ENCODE measurements at regions not wholly inside any gene's neighbourhood (a gene's known extent, or its start where the extent isn't known, plus 50 kb on each side); places are given as distances from the start of the nearest gene placed in this dataset.

DNA sequence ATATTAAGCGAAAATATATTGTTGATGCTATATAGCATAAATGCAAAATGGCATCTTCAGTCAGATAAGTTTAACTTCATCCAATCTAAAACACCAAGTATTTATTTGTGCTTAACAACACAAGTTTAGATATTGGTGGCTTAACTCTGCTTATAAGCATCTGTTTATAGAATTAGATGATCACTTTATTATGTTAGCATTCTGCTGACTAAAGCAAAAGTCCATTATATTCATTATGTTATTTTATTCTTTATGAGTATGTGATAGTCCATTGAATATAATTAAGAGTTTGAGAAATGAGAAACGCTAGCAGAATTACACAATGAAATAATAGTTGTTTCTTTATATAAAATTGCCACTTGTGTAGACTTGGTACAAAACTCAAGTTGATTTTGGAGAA is 401.2 kb upstream of the CDH7 start:
- no peaks in the 10 kb centered on the region for H3K27me3 ChIP-seq (ENCODE audit: control insufficient read depth, insufficient read depth, low read length)
- no peak for DNase-seq (ENCODE audit: low read depth, low spot score)
- H3K4me3 ChIP-seq (ENCODE audit: low read depth, low read length), result no peak overlapping the region
- no peak overlapping the region for H3K27ac ChIP-seq (ENCODE audit: low read depth, low read length)
- CTCF ChIA-PET, result no interaction called here
- POLR2A ChIA-PET, result no interaction called here
- TF ChIP-seq, protein P1, sequence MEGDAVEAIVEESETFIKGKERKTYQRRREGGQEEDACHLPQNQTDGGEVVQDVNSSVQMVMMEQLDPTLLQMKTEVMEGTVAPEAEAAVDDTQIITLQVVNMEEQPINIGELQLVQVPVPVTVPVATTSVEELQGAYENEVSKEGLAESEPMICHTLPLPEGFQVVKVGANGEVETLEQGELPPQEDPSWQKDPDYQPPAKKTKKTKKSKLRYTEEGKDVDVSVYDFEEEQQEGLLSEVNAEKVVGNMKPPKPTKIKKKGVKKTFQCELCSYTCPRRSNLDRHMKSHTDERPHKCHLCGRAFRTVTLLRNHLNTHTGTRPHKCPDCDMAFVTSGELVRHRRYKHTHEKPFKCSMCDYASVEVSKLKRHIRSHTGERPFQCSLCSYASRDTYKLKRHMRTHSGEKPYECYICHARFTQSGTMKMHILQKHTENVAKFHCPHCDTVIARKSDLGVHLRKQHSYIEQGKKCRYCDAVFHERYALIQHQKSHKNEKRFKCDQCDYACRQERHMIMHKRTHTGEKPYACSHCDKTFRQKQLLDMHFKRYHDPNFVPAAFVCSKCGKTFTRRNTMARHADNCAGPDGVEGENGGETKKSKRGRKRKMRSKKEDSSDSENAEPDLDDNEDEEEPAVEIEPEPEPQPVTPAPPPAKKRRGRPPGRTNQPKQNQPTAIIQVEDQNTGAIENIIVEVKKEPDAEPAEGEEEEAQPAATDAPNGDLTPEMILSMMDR (IDR thresholded peaks at IDR 0.05; ENCODE audit: low read depth, low read length), result no peak
- H3K9me3 ChIP-seq (ENCODE audit: control insufficient read depth, insufficient read depth, low read length), result no peaks in the 10 kb centered on the region; the same call in 1 of the 2 replicates

DNA sequence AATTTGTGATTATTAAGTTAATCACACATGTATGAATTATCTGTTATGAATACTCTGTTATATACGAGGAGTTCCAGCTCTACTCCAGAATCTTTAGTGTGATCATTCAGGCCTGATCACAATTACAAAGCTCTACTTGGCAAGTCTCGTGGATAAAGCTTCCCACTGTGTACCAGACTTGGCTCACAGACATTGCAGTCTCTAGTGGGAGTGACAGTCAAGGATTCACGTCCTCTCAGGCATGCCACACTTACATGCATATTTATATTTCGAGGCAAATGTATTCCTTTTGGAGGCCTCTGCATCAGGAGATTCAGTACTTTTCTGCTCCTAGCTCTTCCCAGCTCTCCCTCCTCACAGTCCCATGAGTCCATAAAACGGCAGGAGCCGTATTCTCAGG is 403.4 kb upstream of the CDH7 start:
- TF ChIP-seq, protein P1 (IDR thresholded peaks at IDR 0.05; ENCODE audit: low read depth, low read length), result no peak
- ChIA-PET POLR2A (no interaction called here), CTCF (no interaction called here)
- peaks cover 7% of the 10 kb centered on the region; the same call in 1 of the 2 replicates for H3K9me3 ChIP-seq (ENCODE audit: control insufficient read depth, insufficient read depth, low read length)
- H3K4me3 ChIP-seq (ENCODE audit: low read depth, low read length), result no peak overlapping the region
- no peaks in the 10 kb centered on the region for H3K27me3 ChIP-seq (ENCODE audit: control insufficient read depth, insufficient read depth, low read length)
- DNase-seq (ENCODE audit: low read depth, low spot score), result no peak
- no peak overlapping the region for H3K27ac ChIP-seq (ENCODE audit: low read depth, low read length)

DNA sequence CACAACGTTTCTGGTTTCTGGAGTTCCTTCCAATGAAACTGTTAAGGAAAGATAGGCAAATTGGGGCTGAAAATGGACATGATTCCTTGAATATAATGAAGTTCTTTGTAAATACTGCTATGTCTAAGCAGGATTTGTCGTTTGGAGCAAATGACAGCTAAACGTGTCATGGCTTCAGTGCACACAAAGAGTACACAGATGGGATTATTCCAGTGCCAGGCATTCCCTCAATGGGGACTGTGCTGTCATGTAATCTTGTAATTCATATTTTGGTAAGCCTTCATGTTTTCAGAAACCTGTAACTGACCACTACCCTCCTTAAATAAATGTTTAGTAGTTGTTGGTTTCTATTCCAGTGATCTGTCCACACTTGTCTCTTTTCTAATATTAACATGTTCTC is 404.7 kb upstream of the CDH7 start:
- TF ChIP-seq, protein P1 (IDR thresholded peaks at IDR 0.05; ENCODE audit: low read depth, low read length), result no peak
- POLR2A ChIA-PET, result no interaction called here

DNA sequence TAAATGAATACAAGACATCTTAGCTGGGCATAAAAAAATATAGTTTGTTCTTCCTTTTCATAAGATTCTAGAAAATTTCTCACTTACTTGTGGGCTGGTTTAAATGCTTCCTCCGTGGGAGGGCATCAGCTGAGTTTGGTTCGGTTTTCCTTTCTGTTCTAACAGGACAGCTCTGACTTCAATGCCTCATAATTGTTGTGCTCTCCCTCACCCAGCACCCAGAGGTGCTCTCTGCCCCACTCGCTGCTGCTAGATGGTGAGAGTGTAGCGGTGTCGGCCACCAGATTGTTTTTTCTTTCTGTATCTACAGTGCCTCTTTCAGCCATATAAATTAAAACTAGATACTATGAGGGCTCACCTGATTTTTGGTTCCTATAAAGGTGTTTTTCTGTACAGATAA is 407.2 kb upstream of the CDH7 start:
- H3K9me3 ChIP-seq (ENCODE audit: control insufficient read depth, insufficient read depth, low read length), result peaks cover 7% of the 10 kb centered on the region; the same call in 1 of the 2 replicates
- ChIA-PET CTCF (no interaction called here), POLR2A (no interaction called here)
- no peak overlapping the region for H3K4me3 ChIP-seq (ENCODE audit: low read depth, low read length)
- no peak for DNase-seq (ENCODE audit: low read depth, low spot score)
- H3K27ac ChIP-seq (ENCODE audit: low read depth, low read length), result no peak overlapping the region
- H3K27me3 ChIP-seq (ENCODE audit: control insufficient read depth, insufficient read depth, low read length), result no peaks in the 10 kb centered on the region
- TF ChIP-seq, protein P1 (IDR thresholded peaks at IDR 0.05; ENCODE audit: low read depth, low read length), result no peak

More for the DNA sequence above, 404.7 kb upstream of the CDH7 start:
- no peak for DNase-seq (ENCODE audit: low read depth, low spot score)
- H3K27me3 ChIP-seq (ENCODE audit: control insufficient read depth, insufficient read depth, low read length), result no peaks in the 10 kb centered on the region
- peaks cover 7% of the 10 kb centered on the region; the same call in 1 of the 2 replicates for H3K9me3 ChIP-seq (ENCODE audit: control insufficient read depth, insufficient read depth, low read length)
- CTCF ChIA-PET, result no interaction called here
- H3K27ac ChIP-seq (ENCODE audit: low read depth, low read length), result no peak overlapping the region
- no peak overlapping the region for H3K4me3 ChIP-seq (ENCODE audit: low read depth, low read length)

DNA sequence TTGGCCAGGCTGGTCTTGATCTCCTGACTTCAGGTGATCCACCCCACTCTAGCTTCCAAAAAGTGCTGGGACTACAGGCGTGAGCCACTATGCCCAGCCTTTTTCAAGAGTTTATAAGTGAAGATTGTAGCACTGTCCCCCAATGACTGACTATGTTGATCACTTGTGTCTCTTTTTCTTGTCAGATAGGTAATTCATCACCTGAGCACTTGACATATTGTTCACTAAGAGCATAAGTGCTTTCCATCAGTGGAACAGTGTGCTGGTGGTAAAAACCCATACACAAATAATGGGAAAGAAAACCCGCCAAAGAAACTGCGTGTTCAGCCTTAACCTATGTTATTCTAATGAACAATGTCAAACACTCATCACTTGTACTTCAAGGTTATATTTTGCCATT is 414.4 kb upstream of the CDH7 start:
- no peak for DNase-seq (ENCODE audit: low read depth, low spot score)
- no peak overlapping the region for H3K4me3 ChIP-seq (ENCODE audit: low read depth, low read length)
- H3K9me3 ChIP-seq (ENCODE audit: control insufficient read depth, insufficient read depth, low read length), result no peaks in the 10 kb centered on the region; the same call in 1 of the 2 replicates
- POLR2A ChIA-PET, result no interaction called here
- TF ChIP-seq, protein P1 (IDR thresholded peaks at IDR 0.05; ENCODE audit: low read depth, low read length), result no peak
- no peaks in the 10 kb centered on the region for H3K27me3 ChIP-seq (ENCODE audit: control insufficient read depth, insufficient read depth, low read length)
- H3K27ac ChIP-seq (ENCODE audit: low read depth, low read length), result no peak overlapping the region
- CTCF ChIA-PET, result no interaction called here
